DMS153 treated with DMSO at 0.1 percent for 48 hours (cell line): ENCODE measurements at regions not wholly inside any gene's neighbourhood (a gene's known extent, or its start where the extent isn't known, plus 50 kb on each side); places are given as distances from the start of the nearest gene placed in this dataset.

Experiments
- DNase-seq: peaks from one replicate; lab custom pipeline; 2025; ENCODE audit not compliant: unreplicated experiment; lab: John Stamatoyannopoulos, UW

DNA sequence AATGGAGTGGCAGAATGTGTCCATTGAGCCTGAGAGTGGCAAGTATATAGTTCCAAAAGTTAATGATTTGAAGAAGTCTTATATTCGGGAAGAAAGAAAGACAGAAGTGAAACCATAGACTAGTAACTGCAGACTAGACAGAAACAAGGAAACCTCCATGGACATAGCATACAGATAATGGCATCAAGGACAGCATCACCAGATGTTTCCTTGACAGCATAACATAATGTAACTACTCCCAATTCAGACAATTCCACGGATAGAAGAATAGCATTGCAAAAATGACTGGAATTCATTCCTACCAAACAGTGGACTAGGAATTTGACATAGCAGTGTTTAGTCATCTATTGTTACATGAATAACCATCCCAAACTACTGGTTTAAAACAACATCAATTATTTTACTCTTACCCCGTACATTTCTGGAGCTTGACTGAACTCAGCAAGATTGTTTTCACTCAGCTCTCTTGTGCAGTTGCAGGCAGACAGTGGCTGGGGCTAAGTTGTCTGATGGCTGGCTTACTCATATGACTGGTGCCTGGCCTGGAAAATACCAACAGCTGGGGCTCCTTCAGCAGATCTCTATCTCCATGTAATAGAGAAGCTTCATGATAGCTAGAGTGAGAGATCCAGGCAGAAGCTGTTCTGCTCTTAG is 109.7 kb upstream of the GADL1 start:
- DNase-seq, result no peak

DNA sequence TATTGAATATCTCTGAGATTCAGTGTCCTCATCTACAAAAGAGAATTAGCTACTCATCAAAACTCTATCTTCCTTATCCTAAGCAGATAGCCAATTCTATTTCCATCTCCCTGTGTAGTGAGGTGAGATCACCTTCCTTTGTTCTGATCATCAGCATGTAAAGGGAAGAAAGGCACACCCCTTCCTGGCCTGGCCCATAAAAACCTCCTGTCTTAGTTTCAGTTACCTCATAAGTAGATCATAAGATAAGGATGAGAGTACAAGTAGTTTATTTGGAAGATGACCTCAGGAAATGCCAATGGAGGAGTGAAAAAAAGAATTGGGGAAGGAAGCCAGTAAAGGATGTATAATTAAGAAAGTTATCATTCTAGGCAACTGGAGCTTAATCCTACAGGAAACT is 114.5 kb upstream of the GADL1 start:
- DNase-seq, result no peak

DNA sequence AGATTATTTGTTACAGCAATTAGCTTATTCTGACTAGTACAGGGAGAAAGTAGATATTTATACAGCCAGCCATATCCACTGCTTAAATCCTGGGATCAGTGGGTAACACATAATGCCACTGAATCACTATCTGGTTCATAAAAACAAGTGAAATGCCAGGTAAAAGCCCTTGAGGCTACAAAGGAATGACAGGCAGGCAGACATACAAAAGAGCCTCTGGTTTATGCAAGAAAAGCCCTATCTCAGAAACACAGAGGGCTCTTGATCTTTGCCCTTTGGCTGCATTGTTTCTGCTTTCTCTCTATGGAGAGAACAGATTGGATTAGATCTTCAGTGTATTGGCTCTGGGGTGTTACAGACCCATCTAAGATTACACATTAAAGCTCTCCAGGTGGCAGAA is 115.4 kb upstream of the GADL1 start:
- DNase-seq, result no peak

DNA sequence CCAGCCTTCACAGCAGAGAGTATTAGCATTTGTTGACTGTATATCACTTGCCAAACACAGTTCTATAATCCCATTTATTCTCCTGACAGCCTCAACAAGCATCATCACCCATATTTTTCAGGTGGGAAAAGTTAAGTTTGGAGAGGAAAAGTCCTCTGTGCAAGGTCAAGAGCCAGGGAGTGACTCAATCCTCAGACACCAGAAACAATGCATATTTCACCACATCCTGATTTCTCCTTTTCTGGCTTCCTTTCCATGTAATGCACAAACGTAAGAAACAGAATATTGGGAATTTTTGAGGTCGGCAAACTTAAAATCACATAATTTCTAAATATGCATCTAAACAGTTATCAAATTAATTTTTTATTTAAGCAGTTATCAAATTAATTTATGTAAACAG is 116.0 kb upstream of the GADL1 start:
- no peak for DNase-seq

DNA sequence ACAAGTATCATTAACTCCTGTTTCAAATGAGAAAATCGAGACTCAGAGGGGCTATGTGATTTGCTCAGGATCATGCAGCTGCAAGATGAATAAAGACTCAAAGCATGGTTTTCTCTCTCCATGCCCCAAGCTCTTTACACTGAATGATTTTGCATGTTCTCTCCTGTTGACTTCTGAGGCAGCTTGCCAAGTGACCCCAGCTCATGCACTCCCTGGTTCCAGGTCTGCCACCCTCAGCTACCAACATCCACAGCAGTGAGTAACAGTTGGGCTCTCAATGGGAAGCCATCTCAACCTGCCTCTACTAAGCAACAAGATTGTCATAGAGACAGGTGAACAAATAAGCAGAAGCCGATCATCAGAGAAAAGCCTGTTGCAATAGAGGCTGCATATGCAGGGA is 116.9 kb upstream of the GADL1 start:
- DNase-seq, result no peak

DNA sequence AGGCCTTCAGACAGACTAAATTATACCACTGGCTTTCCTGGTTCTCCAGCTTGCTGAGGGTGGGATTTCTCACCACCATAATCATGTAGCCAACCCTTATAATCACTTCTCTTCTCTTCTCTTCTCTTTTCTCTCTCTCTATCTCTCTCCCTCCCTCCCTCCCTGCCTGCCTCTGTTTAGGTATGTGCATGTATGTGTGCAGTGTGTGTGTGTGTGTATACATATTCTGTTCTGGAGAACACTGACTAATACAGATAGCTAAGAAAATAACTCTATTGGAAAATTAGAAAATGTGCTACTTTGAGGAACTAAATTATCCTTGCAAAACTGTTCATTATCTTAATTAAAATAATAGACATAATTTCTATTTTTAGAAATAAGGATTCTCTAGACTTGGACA is 118.6 kb upstream of the GADL1 start:
- no peak for DNase-seq

DNA sequence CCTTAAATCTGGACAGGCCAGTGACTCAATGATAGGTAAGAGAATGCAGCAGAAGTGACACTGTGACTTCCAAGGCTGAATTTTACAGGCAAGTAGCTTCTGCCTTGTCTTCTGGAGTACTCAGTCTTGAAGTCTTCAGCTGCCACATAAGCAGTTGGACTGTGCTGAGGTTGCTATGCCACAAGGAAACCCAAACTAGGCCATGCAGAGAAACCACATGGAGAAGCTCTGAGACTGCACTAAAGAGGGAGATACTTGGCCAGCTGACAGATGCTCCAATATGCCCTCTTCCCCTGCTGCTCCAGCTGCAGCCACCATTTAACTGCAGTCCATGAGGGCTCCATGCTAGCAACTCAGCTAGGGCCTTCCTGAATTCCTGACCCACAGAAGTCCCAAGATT is 119.4 kb upstream of the GADL1 start:
- no peak for DNase-seq

DNA sequence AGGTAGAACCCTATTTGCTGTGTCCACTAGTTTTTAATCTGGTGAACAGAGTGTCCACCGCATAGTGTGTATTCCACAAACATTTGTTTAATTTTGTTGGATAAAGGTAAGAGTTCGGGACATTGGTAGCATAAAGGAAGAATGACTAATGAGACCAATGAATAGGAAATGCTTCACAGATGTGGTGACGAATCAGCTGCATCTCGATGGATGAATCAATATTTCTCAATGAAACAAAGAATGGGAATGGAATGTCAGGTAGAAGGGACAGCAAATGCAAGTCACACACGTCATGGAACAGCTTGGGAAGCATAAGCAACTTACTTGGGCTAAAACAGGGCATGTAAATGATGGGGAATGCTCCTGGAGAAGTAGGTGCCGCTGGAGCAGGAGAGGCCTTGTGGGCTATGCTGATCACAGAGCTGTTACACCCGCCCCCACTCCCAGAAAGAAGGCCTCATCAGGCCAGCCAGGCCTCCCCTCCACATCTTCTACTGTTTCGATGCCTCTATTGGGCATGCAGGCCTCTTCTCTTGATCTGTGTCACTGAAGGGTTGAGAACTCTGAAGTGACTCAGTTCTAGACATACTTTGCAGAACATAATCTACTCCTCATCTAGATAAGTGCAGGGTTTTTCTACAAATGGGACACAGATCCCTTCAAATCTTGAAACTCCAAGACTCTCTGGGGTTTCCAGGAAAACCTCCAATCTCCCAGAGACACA is 120.0 kb upstream of the GADL1 start:
- DNase-seq, result no peak

DNA sequence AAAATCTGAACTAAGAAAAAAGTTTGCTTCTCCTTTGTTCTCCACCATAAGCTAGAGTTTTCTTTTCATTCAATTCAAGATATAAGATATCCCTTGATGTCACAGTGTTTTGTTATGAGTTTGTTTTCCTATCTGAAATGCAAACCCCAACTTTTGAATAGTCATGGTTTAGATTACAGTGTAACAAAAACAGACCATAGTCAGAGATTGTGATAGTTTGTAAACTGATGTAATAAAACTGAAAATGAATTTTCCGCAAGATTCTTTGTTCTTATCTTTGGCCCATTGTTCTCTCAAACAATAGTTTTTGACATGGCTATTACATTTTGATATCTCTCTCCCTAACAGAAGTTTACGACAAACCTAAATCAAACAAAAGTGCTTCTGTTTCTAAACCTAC is 121.7 kb upstream of the GADL1 start:
- DNase-seq, result no peak

DNA sequence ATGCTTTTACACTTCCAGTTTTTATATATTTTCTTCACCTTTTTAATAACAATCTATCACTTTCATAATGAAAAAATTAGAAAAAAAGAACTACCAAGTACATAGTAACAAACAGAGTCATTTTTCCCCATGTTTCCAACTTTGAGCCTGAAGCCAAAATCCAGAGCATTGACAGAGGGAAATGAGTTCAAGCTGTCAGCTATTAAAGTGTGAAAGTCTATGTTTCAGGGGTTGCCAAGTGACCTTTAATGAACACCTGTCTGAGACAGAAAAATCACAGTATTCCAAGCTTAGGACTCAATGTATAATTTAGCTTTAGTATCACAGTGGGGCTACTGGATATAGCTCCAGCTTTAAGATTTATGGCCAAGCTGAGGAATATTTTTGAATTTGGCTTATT is 128.3 kb upstream of the GADL1 start:
- no peak for DNase-seq

DNA sequence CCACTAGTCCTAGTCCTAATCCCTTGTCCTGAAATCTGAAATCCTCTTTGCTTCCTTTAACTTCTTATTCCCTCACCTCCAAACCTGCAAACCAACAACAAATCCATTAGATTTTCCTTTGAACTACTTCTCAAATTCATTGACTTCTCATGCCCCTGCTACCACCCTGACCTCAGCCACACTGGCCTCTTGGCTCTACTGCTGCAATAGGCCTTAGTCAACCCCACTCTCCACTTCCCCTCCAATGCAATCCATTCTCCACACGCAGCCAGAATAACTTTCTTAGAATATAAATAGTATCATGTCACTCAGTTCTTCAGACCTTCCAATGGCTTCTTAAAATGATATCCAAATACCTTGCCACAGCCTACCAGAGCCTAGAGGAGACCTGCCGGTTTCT is 131.1 kb upstream of the GADL1 start:
- DNase-seq, result no peak

DNA sequence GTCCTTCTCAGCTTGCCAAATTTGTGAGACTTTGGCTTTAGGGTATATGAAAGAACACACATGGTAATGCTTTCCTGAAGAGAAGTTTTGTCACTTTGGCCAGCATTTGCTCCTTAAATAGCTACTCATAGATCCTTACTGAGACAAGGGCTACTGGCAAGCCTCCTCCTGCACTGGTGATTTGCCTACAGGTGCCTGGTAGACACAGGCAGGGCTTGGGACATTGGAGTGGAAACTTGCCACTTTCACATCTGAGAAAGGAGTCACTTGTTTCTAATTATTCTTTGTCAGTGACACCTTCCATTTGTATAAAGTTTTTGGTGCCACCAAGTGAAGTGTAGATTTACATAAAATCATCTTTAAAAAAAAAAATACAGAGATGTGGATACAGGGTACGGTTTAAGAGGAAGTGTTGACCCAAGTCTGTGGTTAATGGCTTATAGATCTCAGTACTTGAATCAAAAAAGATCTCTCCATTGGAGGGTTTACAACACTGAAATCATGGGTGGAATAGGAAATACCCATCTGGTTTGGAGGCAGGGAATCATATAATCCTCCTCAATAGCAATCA is 132.8 kb upstream of the GADL1 start:
- DNase-seq, result no peak

DNA sequence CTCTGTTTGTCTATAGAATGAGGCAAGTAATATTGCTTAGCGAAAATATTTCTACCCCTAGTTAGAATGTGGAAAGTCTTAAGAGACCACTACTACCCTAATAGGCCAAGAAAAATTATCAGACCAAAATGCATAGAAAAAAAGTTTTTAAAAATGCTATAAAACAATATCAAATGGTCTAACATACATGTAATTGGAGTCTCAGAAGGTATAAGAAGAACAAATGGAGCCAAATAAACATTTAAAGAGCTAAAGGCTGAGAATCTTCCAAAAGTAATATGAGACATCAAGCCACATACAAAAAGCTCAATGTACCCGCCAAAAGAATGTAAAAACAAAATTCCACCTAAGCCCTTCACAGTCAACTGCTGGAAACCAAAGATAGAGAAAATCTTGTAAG is 133.5 kb upstream of the GADL1 start:
- DNase-seq, result no peak

DNA sequence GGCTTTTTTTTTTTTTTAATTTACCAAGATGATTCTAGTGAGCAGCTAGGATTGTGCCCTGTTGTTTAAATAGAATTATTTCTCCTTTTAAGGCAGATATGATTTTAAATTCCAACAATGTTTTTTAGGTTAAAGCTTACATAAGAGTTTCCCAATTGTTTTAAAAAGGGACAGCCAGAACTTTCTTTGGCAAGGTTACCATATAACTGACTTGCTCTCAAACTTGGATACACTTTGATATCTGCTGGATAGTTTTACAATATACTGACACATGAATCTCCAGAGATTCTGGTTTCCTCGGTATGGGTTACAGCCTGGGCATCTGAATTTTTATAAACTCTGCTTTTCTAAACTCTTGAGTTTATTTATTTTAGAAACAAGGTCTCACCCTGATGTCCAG is 134.3 kb upstream of the GADL1 start:
- DNase-seq, result no peak

DNA sequence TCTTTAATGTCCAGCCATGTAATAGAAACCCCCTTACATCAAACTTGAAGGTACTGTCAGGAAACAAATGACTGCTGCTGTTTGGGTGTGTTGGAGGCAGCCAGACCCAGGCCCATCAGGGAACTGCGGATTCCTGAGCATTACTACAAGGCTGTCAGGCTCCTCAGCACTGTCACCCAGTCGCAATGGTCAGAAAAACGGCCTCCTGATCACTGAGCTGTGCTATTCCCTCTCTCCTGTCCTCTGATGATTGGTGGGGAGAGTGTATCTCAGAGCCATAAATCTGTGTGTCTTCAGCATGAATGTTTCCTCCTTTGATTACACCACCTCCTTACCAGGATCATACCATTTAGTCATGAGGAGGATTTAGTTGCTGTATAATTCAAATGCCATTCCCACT is 135.2 kb upstream of the GADL1 start:
- DNase-seq, result no peak

DNA sequence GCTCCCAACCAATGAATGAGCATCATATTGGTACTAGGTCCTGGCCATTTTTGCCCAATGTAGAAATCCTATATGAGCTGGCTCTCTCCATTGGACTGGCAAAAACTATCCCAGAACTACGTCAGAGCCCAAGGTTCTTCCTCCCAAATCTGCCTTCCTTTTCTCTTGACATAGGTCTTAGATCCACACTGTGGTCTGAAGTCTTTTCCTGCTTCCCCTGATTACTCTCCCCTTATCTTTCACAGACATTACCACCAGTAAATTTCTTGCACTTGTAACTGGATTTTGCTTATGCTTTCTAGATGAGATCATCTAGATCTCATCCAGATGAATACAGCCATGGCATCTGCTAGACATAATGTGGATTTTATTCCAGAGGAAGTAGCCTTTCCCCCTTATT is 141.2 kb upstream of the GADL1 start:
- DNase-seq, result no peak

DNA sequence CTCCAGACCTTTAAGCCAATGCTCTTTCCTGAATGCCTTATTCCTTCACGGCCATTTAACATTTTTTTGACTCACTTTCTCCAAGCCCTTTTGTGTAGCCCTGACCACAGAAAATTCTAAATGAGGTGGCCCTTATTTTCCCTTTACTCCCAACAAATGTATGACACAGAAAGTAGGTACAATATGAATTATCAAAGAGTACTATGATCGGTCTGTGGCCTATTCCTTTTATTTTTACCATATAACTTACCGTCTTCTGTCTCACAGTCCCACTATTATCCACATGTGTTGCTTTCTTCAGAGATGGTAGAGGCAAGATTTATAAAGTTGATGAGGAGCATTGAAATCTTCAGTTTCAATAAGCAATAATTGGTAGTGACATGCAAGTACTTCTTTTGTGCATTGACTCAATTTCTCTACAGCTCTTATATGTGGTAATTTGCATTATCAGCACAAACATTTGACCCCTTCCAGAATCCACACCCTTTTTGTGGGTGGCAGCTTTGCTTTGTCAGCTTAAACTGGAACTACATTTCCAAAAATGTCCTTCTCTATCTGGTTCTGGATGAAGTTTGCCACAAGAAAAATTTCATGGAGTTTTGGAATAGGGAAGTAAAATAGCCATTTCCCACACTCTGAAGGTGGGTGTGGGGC is 143.8 kb upstream of the GADL1 start:
- DNase-seq, result no peak

DNA sequence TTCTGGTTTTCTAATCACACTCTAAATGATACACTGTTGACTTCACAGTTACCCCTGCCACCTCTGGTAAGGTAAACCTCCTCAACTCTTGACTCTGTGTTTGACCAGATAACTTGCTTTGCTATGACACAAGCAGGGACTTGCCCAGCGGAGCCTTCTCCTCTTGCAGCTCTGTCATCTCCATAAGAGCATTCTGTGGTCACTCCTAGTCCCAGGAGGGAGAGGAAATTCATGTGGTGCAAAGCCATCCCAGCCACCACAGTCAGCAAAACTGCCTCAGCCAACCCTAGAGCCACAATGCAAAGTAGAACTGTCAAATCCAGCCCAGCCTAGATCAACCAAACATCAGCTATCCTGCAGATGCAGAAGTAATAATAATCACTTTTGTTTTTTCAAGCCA is 144.7 kb upstream of the GADL1 start:
- DNase-seq, result no peak

DNA sequence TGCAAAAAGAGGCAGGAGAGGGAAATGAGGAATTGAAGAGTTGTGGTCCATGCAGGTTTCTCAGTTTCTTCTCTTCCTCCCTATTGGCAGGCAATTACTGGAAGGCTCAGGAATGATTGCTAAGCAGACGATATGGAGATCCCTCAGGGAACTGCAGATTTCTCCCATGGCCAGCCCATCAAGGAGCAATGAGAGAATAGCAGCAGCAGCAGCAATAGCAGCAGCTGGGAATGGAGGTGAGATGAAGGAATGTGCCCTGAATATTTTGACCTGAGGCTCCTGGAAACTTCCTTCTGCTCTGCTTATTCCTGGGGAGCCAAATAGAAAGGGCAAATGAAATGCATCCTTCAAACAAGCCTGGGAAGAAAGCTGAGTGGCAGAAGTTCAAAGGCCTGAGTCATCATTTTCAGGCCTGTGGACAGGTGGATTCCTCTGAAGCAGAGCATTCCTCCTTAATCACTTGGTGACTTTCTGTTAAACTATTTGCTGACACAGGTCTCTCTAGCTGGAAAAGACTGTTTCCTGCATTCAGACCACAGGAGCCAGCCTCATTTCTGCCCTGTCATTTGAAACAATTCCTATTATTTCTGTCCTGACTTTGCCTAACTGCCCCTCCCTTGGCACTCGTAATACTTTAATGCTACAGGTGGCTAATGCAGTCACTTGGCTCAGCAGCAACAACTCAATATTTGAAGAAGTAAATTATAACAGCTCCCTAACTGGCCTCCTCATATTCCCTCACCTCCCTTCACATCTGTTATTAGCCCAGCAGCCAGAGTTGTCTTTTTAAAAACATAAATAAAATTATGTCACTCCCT is 146.9 kb upstream of the GADL1 start:
- DNase-seq, result no peak

DNA sequence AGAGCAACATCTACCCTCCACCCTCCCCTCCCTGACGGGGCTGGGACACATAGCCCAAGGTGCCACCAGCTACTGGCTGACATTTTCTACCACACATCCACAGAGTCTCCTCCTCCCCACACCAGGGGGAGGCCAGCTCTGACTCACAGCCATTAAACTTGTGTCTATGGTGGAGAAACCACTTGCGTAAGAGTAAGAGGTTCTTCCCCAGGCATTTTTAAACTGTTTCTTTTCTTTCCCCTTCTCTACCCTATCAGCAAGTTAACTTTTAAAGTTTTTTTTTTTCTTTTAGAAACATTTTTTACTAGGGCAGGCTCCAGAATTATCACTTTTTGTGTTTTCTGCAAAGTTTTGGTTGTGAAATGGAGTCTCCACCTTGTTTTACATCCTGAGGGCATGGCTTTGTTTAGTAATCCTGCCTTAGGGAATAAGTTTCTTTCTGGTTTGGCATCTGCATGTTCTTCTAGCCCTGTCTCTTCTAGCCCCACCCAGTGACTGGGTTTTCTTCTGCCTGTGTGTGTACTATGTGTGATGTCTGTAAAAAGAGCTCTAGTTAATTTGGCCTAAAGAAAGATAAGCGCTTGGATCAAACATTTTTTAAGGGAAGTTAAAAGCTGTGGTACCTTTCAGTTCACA is 148.8 kb upstream of the GADL1 start:
- DNase-seq, result no peak

DNA sequence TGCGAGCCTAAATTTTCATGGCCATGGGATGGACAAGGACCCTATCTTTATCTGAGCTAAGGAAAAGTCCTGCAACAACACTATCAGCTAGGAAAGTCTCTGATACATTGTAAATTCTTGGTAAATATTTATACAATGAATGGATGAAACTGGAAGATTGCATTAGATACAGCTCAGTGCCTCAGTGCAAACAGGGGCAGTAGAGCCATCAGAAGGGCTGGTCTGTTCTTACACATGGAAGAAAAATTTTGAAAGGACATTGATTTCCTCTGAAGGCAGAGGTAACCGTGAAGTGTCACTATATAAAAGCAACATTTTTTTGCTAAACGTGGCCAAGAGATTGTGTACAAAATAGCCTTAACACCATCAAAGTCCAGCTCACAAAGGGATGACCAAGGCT is 153.2 kb upstream of the GADL1 start:
- DNase-seq, result no peak
